B cell (primary cell): ENCODE measurements at regions not wholly inside any gene's neighbourhood (a gene's known extent, or its start where the extent isn't known, plus 50 kb on each side); places are given as distances from the start of the nearest gene placed in this dataset.

Source experiments
- ATAC-seq: fragments of 200-7000 bp; cut with Tn5 transposase; one replicate; pipeline ENCODE4 v1.10.0; 2021; ENCODE audit warnings: low read depth, mild to moderate bottlenecking, moderate number of reproducible peaks, moderate library complexity
- CTCF ChIA-PET: fragments of 350-600 bp; sonication (Branson Sonifier 250); formaldehyde crosslinking; loops from one replicate; lab custom pipeline; 2021; ENCODE audit warnings: antibody characterized with exemption, inconsistent platforms; lab: Charles Lee
- POLR2A ChIA-PET: fragments of 350-600 bp; sonication (Branson Sonifier 250); formaldehyde crosslinking; loops from one replicate; lab custom pipeline; 2021; ENCODE audit warnings: antibody characterized with exemption; lab: Charles Lee
- DNase-seq: peaks from one replicate; pipeline ENCODE4 v3.0.0; 2013
- H2AFZ ChIP-seq: 2 replicates; pipeline ENCODE4 v1.6.1; 2012; ENCODE audit warnings: mild to moderate bottlenecking, low read depth, low read length; ENCODE audit not compliant: insufficient read depth, poor library complexity, severe bottlenecking
- H3K27ac ChIP-seq, 2 donors: 1 replicate in 1 of 2; 2 replicates in 1 of 2; pipeline ENCODE4 v1.5.1; 2012 to 2013; ENCODE audit warnings: low read length in 2 of 2, mild to moderate bottlenecking in 2 of 2, moderate library complexity in 1 of 2
- H3K27me3 ChIP-seq, 4 experiments: fragments of 200-600 bp in 1 of 4; sonication (generic) in 1 of 4; replicated peaks in 1 of 4; 1 replicate in 2 of 4; 2 replicates in 2 of 4; pipeline versions ENCODE4 v1.6.1 to v1.7.0; 2013 to 2016; ENCODE audit warnings: low read length in 3 of 4, mild to moderate bottlenecking in 2 of 4, mixed read lengths in 1 of 4, moderate library complexity in 1 of 4; ENCODE audit not compliant: insufficient read depth in 4 of 4, control insufficient read depth in 3 of 4; ENCODE audit errors: control extremely low read depth in 1 of 4
- H3K36me3 ChIP-seq, 2 experiments: replicated peaks in 1 of 2; 1 replicate in 1 of 2; 2 replicates in 1 of 2; pipeline versions ENCODE4 v1.6.1 to v1.7.1; 2013; ENCODE audit warnings: low read length in 1 of 2; ENCODE audit not compliant: insufficient read depth in 2 of 2, control insufficient read depth in 1 of 2; ENCODE audit errors: control extremely low read depth in 1 of 2, extremely low read depth in 1 of 2
- H3K4me1 ChIP-seq, 2 donors: fragments of 200-600 bp in 1 of 2; sonication (generic) in 1 of 2; 1 replicate in 1 of 2; 2 replicates in 1 of 2; pipeline versions ENCODE4 v1.5.1 to v1.6.1; 2013 to 2017; ENCODE audit warnings: low read length in 2 of 2; ENCODE audit not compliant: control insufficient read depth in 2 of 2, insufficient read depth in 2 of 2
- H3K4me2 ChIP-seq: replicated peaks from 2 replicates; pipeline ENCODE3; 2012; ENCODE audit warnings: mild to moderate bottlenecking, low read depth, low read length; ENCODE audit not compliant: poor library complexity, severe bottlenecking
- H3K4me3 ChIP-seq, 5 experiments: fragments of 200-600 bp in 1 of 5; sonication (generic) in 1 of 5; 1 replicate in 3 of 5; 2 replicates in 2 of 5; pipeline versions ENCODE4 v1.5.1 to v1.7.0; 2011 to 2016; ENCODE audit warnings: low read length in 4 of 5, mild to moderate bottlenecking in 4 of 5, low read depth in 2 of 5, control low read depth in 1 of 5, moderate library complexity in 1 of 5; ENCODE audit not compliant: insufficient read depth in 1 of 5; ENCODE audit errors: control extremely low read depth in 1 of 5, extremely low read depth in 1 of 5
- H3K79me2 ChIP-seq: fragments of 200-600 bp; sonication (generic); one replicate; pipeline ENCODE4 v1.6.0; 2016; ENCODE audit warnings: low read length; ENCODE audit not compliant: control insufficient read depth, insufficient read depth
- H3K9ac ChIP-seq: fragments of 200-600 bp; sonication (generic); 2 replicates; pipeline ENCODE4 v1.6.1; 2017; ENCODE audit warnings: mild to moderate bottlenecking, low read length, moderate library complexity
- H3K9me3 ChIP-seq, 3 donors: one replicate each; pipeline versions ENCODE4 v1.6.1 to v1.7.1; 2013; ENCODE audit warnings: low read length in 2 of 3; ENCODE audit not compliant: control insufficient read depth in 2 of 3, insufficient read depth in 1 of 3; ENCODE audit errors: control extremely low read depth in 1 of 3
- H4K20me1 ChIP-seq: 2 replicates; pipeline ENCODE4 v1.6.0; 2012; ENCODE audit warnings: mild to moderate bottlenecking, low read length; ENCODE audit not compliant: insufficient read depth, control insufficient read depth, poor library complexity, severe bottlenecking
- H3K27ac Mint-ChIP-seq: one replicate; pipeline ENCODE4 v1.8.0; 2021; ENCODE audit warnings: mixed read lengths
- H3K27me3 Mint-ChIP-seq: one replicate; pipeline ENCODE4 v1.8.0; 2021; ENCODE audit warnings: mixed read lengths
- H3K4me1 Mint-ChIP-seq: one replicate; pipeline ENCODE4 v1.8.0; 2021; ENCODE audit warnings: mixed read lengths
- H3K4me3 Mint-ChIP-seq: one replicate; pipeline ENCODE4 v1.8.0; 2021; ENCODE audit warnings: mixed read lengths
- H3K9me3 Mint-ChIP-seq: one replicate; pipeline ENCODE4 v1.8.0; 2022; ENCODE audit warnings: mixed read lengths; ENCODE audit not compliant: insufficient read depth
- EZH2 ChIP-seq: IDR thresholded peaks from 2 replicates; pipeline ENCODE4 v1.6.1; 2012; ENCODE audit warnings: borderline replicate concordance, low read depth, mild to moderate bottlenecking, moderate library complexity, low read length; ENCODE audit not compliant: insufficient read depth, poor library complexity, severe bottlenecking
- WGBS: methylation state at CpG from one replicate; pipeline ENCODE4 v1.1.5; 2013; ENCODE audit warnings: missing lambda C conversion rate; ENCODE audit not compliant: insufficient coverage; 5-methylcytosine and 5-hydroxymethylcytosine counted together
- intact Hi-C: fragments of 100-400 bp; cut with micrococcal nuclease; formaldehyde crosslinking; loops from one replicate; pipeline ENCODE4 v1.10.0; 2022
- TF ChIP-seq, protein P1 (sequence below): fragments of 200-600 bp; IDR thresholded peaks from one replicate; pipeline ENCODE4 v1.8.0; 2022; ENCODE audit warnings: antibody characterized with exemption, mild to moderate bottlenecking

DNA sequence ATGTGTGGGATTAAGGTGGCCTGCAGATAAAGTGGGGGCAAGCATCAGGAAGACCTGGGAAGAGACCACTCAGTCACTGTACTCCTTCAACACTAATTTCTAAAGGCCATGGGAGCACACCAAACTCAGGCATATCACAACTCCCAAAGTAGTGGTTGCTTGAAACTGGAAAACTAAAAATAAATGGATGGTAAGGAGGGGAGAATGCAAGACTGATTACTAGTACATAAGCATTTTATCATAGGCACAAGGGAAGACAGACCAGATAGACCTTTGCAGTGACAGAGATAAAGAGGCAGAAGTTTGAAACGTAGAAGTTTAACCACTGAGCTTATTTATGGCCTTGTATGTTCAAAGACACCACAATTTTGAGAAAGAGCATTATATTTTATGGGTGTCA, 1098.1 kb upstream of the CELF4 start:
- no peaks in the 10 kb centered on the region for H3K79me2 ChIP-seq
- DNase-seq (no peak), ATAC-seq (no peak)
- ChIA-PET CTCF (no interaction called here), POLR2A (no interaction called here)
- no peak for TF ChIP-seq EZH2
- TF ChIP-seq, protein P1, sequence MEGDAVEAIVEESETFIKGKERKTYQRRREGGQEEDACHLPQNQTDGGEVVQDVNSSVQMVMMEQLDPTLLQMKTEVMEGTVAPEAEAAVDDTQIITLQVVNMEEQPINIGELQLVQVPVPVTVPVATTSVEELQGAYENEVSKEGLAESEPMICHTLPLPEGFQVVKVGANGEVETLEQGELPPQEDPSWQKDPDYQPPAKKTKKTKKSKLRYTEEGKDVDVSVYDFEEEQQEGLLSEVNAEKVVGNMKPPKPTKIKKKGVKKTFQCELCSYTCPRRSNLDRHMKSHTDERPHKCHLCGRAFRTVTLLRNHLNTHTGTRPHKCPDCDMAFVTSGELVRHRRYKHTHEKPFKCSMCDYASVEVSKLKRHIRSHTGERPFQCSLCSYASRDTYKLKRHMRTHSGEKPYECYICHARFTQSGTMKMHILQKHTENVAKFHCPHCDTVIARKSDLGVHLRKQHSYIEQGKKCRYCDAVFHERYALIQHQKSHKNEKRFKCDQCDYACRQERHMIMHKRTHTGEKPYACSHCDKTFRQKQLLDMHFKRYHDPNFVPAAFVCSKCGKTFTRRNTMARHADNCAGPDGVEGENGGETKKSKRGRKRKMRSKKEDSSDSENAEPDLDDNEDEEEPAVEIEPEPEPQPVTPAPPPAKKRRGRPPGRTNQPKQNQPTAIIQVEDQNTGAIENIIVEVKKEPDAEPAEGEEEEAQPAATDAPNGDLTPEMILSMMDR: no peak
- no peaks in the 10 kb centered on the region for H3K27me3 ChIP-seq
- no peak overlapping the region for H2AFZ ChIP-seq
- no peaks in the 10 kb centered on the region for H3K9me3 ChIP-seq
- intact Hi-C loops: no loop called here
- H3K4me1 ChIP-seq: no peaks in the 10 kb centered on the region
- H3K9ac ChIP-seq: no peak overlapping the region
- H3K4me3 Mint-ChIP-seq: no peak overlapping the region
- H3K4me2 ChIP-seq: no peak overlapping the region
- no peak overlapping the region for H3K27ac Mint-ChIP-seq
- no peaks in the 10 kb centered on the region for H4K20me1 ChIP-seq
- WGBS: no CpG with 5 or more reads among the region's 1 CpG
- H3K4me3 ChIP-seq: no peak overlapping the region
- H3K27ac ChIP-seq: no peak overlapping the region
- no peaks in the 10 kb centered on the region for H3K4me1 Mint-ChIP-seq
- no peaks in the 10 kb centered on the region for H3K36me3 ChIP-seq
- H3K9me3 Mint-ChIP-seq: no peaks in the 10 kb centered on the region
- no peaks in the 10 kb centered on the region for H3K27me3 Mint-ChIP-seq

DNA sequence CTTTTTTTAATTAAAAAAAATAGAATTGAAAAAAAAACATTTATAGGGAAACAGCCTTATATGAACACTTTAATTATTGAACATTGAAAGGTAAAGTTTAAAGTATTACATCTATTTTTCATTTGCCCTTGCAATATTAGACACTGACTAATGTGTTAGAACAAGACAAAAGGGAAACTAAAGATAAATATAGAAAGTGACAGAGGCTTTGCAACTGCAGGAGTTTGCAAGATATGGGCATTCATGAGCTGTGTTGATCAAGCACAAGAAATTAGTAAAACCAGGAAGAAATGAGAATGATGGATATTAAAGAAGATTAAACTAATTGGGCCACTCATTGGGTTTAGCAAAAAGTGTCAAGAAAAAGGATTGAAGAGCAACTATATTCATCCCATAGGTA, 1097.7 kb upstream of the CELF4 start:
- ATAC-seq: no peak
- H3K4me2 ChIP-seq: no peak overlapping the region
- no peaks in the 10 kb centered on the region for H3K4me1 Mint-ChIP-seq

More for the DNA sequence above, 1097.7 kb upstream of the CELF4 start:
- Mint-ChIP-seq H3K27ac (no peak overlapping the region), H3K9me3 (no peaks in the 10 kb centered on the region), H3K27me3 (no peaks in the 10 kb centered on the region), H3K4me3 (no peak overlapping the region)
- Histone ChIP-seq H3K36me3 (no peaks in the 10 kb centered on the region), H3K4me1 (no peaks in the 10 kb centered on the region), H3K9ac (no peak overlapping the region), H3K9me3 (no peaks in the 10 kb centered on the region), H3K79me2 (no peaks in the 10 kb centered on the region), H2AFZ (no peak overlapping the region), H3K4me3 (no peak overlapping the region), H4K20me1 (no peaks in the 10 kb centered on the region), H3K27ac (no peak overlapping the region), H3K27me3 (no peaks in the 10 kb centered on the region)
- TF ChIP-seq, protein P1: no peak
- TF ChIP-seq EZH2: no peak
- ChIA-PET POLR2A (no interaction called here), CTCF (no interaction called here)
- no peak for DNase-seq
- intact Hi-C loops: no loop called here
